ENCODE measurements at regions not wholly inside any gene's neighbourhood (a gene's known extent, or its start where the extent isn't known, plus 50 kb on each side); places are given as distances from the start of the nearest gene placed in this dataset.

DNA sequence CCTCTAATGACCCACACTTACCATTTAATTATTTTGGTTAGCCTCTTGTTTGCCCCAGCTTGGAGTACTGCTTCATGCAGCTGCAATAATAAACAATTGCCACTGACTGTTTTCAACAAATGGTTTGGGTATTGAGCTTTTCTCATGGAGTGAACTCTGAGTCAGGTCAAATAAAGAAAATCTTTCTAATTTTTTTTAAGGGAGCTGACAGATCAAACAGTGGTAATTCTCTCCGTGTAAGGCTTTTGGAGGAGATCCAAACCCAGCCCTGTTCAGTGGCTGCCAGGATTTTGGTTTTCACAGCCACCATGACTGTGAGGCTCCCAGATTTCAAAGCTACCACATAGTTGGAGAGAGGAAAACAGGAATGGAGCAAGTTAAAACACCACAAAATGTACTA, 110.7 kb upstream of the EFNA5 start:
- no peak for ATAC-seq
- SMC1A ChIA-PET (ENCODE audit: uncharacterized antibody, unreplicated experiment), result no interaction called here
- no peak overlapping the region for H3K9ac ChIP-seq (ENCODE audit: control insufficient read depth, insufficient read depth, low read length)
- no peak overlapping the region for H3K4me3 ChIP-seq
- H3K79me2 ChIP-seq (ENCODE audit: control insufficient read depth, insufficient read depth, low read length), result no peaks in the 10 kb centered on the region
- DNase-seq (ENCODE audit: low read depth, low spot score), result no peak
- CTCF ChIA-PET, result no interaction called here
- H3K27me3 ChIP-seq (replicated peaks in 1 of 2; ENCODE audit: control insufficient read depth in 2 of 2, insufficient read depth in 2 of 2, low read length in 1 of 2), result no peaks in the 10 kb centered on the region
- H3K9me3 ChIP-seq (replicated peaks; ENCODE audit: control insufficient read depth, insufficient read depth, low read length), result no peaks in the 10 kb centered on the region; the same call in 2 of the 3 replicates
- BruUV-seq (replicated peaks), result no TSS peak
- H2AFZ ChIP-seq (ENCODE audit: control insufficient read depth, low read depth, low read length), result no peak overlapping the region
- POLR2A ChIA-PET, result no interaction called here
- H3K4me2 ChIP-seq (ENCODE audit: control insufficient read depth, insufficient read depth), result no peak overlapping the region
- FAIRE-seq, result no peak
- in situ Hi-C loops (cut with MboI) (no loop called here), intact Hi-C loops (cut with micrococcal nuclease; ENCODE audit: unreplicated experiment) (no loop called here)
- no peaks in the 10 kb centered on the region for H4K20me1 ChIP-seq (ENCODE audit: control insufficient read depth, insufficient read depth)
- H3K27ac ChIP-seq (ENCODE audit: control insufficient read depth, insufficient read depth), result no peak overlapping the region
- no peaks in the 10 kb centered on the region for H3K36me3 ChIP-seq (ENCODE audit: control insufficient read depth in 2 of 2, insufficient read depth in 2 of 2, low read length in 1 of 2)
- H3K4me1 ChIP-seq (ENCODE audit: control insufficient read depth, insufficient read depth, low read length), result no peaks in the 10 kb centered on the region
- WGBS (ENCODE audit: insufficient coverage, insufficient replicate concordance, low lambda C conversion rate, missing lambda C conversion rate), result 0% methylated on average over 1 of the region's 1 CpG
- RAD21 ChIA-PET (ENCODE audit: unreplicated experiment), result no interaction called here
- no peak for TF ChIP-seq TBL1XR1 (IDR thresholded peaks at IDR 0.05; ENCODE audit: low read depth, low read length)
- no peak for TF ChIP-seq POLR2AphosphoS2 (IDR thresholded peaks at IDR 0.05; ENCODE audit: low read depth, low read length)
- TF ChIP-seq STAT1 (conservative IDR thresholded peaks at IDR 0.05), result no peak
- no peak for TF ChIP-seq GABPA (IDR thresholded peaks at IDR 0.05; ENCODE audit: low read depth)
- no peak for TF ChIP-seq SRF (IDR thresholded peaks at IDR 0.05; ENCODE audit: low read depth in 2 of 2, low read length in 2 of 2)
- TF ChIP-seq, protein P1, sequence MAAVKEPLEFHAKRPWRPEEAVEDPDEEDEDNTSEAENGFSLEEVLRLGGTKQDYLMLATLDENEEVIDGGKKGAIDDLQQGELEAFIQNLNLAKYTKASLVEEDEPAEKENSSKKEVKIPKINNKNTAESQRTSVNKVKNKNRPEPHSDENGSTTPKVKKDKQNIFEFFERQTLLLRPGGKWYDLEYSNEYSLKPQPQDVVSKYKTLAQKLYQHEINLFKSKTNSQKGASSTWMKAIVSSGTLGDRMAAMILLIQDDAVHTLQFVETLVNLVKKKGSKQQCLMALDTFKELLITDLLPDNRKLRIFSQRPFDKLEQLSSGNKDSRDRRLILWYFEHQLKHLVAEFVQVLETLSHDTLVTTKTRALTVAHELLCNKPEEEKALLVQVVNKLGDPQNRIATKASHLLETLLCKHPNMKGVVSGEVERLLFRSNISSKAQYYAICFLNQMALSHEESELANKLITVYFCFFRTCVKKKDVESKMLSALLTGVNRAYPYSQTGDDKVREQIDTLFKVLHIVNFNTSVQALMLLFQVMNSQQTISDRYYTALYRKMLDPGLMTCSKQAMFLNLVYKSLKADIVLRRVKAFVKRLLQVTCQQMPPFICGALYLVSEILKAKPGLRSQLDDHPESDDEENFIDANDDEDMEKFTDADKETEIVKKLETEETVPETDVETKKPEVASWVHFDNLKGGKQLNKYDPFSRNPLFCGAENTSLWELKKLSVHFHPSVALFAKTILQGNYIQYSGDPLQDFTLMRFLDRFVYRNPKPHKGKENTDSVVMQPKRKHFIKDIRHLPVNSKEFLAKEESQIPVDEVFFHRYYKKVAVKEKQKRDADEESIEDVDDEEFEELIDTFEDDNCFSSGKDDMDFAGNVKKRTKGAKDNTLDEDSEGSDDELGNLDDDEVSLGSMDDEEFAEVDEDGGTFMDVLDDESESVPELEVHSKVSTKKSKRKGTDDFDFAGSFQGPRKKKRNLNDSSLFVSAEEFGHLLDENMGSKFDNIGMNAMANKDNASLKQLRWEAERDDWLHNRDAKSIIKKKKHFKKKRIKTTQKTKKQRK (IDR thresholded peaks at IDR 0.05; ENCODE audit: low read depth, low read length), result no peak
- TF ChIP-seq PAX5 (IDR thresholded peaks at IDR 0.05; ENCODE audit: borderline replicate concordance, low read depth, low read length), result no peak

Measured in GM12878 (cell line).